Hepatocyte (in vitro differentiated cells): ENCODE measurements at regions not wholly inside any gene's neighbourhood (a gene's known extent, or its start where the extent isn't known, plus 50 kb on each side); places are given as distances from the start of the nearest gene placed in this dataset.

Experiments
- EZH2 ChIP-seq: fragments of 200-600 bp; sonication (generic); IDR thresholded peaks from 2 replicates; pipeline ENCODE4 v1.6.1; 2016; ENCODE audit warnings: antibody characterized with exemption, mild to moderate bottlenecking, borderline replicate concordance
- EZH2phosphoT487 ChIP-seq: fragments of 200-600 bp; sonication (generic); IDR thresholded peaks from one replicate; pipeline ENCODE4 v1.6.1; 2018; ENCODE audit warnings: antibody characterized with exemption, mild to moderate bottlenecking, low read depth, moderate library complexity; ENCODE audit not compliant: unreplicated experiment, severe bottlenecking
- TF ChIP-seq, protein P1 (sequence below): fragments of 200-600 bp; sonication (generic); IDR thresholded peaks from 2 replicates; pipeline ENCODE4 v1.5.1; 2016; ENCODE audit warnings: antibody characterized with exemption, mild to moderate bottlenecking; ENCODE audit not compliant: poor library complexity

DNA sequence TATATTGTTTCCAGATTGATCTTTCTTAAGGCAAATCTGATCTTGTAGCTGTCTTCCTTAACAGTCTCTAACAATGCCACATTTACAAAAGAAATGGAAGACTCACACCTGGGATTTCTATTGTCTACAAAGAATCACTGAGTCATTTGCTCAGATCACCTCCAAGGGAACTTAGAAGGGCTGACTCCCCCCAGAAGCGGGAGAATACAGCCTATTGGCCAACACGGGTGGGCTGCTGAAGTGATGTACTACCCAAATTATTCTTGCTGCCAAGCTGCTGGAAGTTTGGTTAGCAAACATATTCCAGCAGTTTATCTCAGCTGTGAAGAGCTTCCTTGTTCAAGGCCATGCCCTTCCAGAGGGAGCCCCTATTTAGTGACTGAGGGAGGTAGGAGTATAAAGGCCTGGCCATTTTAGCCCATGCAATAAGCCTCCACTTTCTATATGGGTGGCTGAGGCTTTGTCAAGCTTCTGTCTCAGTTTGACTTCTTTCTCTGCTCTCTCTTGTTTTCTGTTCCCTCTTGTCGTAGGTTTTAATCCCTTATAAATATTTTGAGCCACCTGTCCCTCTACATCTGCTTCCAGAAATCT, 379.4 kb downstream of the PRR16 start:
- TF ChIP-seq, protein P1, sequence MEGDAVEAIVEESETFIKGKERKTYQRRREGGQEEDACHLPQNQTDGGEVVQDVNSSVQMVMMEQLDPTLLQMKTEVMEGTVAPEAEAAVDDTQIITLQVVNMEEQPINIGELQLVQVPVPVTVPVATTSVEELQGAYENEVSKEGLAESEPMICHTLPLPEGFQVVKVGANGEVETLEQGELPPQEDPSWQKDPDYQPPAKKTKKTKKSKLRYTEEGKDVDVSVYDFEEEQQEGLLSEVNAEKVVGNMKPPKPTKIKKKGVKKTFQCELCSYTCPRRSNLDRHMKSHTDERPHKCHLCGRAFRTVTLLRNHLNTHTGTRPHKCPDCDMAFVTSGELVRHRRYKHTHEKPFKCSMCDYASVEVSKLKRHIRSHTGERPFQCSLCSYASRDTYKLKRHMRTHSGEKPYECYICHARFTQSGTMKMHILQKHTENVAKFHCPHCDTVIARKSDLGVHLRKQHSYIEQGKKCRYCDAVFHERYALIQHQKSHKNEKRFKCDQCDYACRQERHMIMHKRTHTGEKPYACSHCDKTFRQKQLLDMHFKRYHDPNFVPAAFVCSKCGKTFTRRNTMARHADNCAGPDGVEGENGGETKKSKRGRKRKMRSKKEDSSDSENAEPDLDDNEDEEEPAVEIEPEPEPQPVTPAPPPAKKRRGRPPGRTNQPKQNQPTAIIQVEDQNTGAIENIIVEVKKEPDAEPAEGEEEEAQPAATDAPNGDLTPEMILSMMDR = no peak
- TF ChIP-seq EZH2 (no peak), EZH2phosphoT487 (no peak)
